DND-41 (cell line): ENCODE measurements at regions not wholly inside any gene's neighbourhood (a gene's known extent, or its start where the extent isn't known, plus 50 kb on each side); places are given as distances from the start of the nearest gene placed in this dataset.

Source experiments
- CTCF ChIP-seq: IDR thresholded peaks from 2 replicates; pipeline ENCODE4 v1.5.1; 2012; ENCODE audit warnings: borderline replicate concordance, low read length, moderate library complexity, mild to moderate bottlenecking; ENCODE audit not compliant: poor library complexity, severe bottlenecking; ENCODE audit errors: extremely low read depth
- EZH2 ChIP-seq: IDR thresholded peaks from 3 replicates; pipeline ENCODE4 v1.6.1; 2012; ENCODE audit warnings: borderline replicate concordance, low read depth, mild to moderate bottlenecking, moderate library complexity, low read length, inconsistent platforms; ENCODE audit not compliant: severe bottlenecking

- TF ChIP-seq CTCF, result no peak
- TF ChIP-seq EZH2, result no peak
These were observed 184.2 kb upstream of the HDAC4 start for GRCh38 chr2:239584986-239585385.
